K562 (cell line): ENCODE measurements at regions not wholly inside any gene's neighbourhood (a gene's known extent, or its start where the extent isn't known, plus 50 kb on each side); places are given as distances from the start of the nearest gene placed in this dataset.

ENCODE experiments used
- ATAC-seq: fragments of 200-7000 bp; cut with Tn5 transposase; 3 replicates; pipeline ENCODE4 v1.9.1; 2020; ENCODE audit warnings: moderate library complexity
- BruUV-seq: library from RNA; stranded (reverse); fragments of 400-500 nt; replicated peaks from 2 replicates; lab custom pipeline; 2021; lab: Mats Ljungman, UMichigan
- CTCF ChIA-PET: fragments of 300-600 bp; formaldehyde crosslinking; extraction: SDS; loops from one replicate; lab custom pipeline; 2021; ENCODE audit warnings: low intra/inter-chr PET ratio; lab: Yijun Ruan, JAX
- POLR2A ChIA-PET: fragments of 300-600, 350-650 bp; sonication (Branson Sonifier 250); formaldehyde crosslinking; extraction: SDS; loops from one replicate; lab custom pipeline; 2021; ENCODE audit warnings: antibody characterized with exemption, inconsistent platforms; lab: Yijun Ruan, JAX
- DNase-seq, 4 experiments: peaks; one replicate each; pipeline versions ENCODE4 v3.0.0 to v3.0.0-alpha.2; 2011 to 2018; ENCODE audit warnings: low spot score in 3 of 4, mixed read lengths in 3 of 4; ENCODE audit errors: extremely low read depth in 1 of 4
- FAIRE-seq: peaks from 2 replicates; lab custom pipeline; 2011; peaks lifted over from hg19 to GRCh38; lab: Jason Lieb, UNC
- H2AFZ ChIP-seq: 2 replicates; pipeline ENCODE4 v1.6.0; 2011; ENCODE audit warnings: low read depth, low read length, control low read depth, inconsistent platforms
- H3K27ac ChIP-seq: fragments of 200-600 bp; 3 replicates; pipeline ENCODE4 v1.8.0; 2011; ENCODE audit warnings: low read depth, mild to moderate bottlenecking, control low read depth, inconsistent platforms, low read length, moderate library complexity, mixed read lengths; ENCODE audit errors: extremely low read depth
- H3K27me3 ChIP-seq, 2 experiments: fragments of 300-600 bp in 1 of 2; 2 replicates in 1 of 2; 3 replicates in 1 of 2; pipeline versions ENCODE4 v1.6.0 to v1.8.0; 2011; ENCODE audit warnings: inconsistent platforms in 2 of 2, low read length in 2 of 2, mild to moderate bottlenecking in 1 of 2, mixed read lengths in 1 of 2, moderate library complexity in 1 of 2; ENCODE audit not compliant: control insufficient read depth in 2 of 2, insufficient read depth in 2 of 2
- H3K36me3 ChIP-seq: fragments of 300-600 bp; 3 replicates; pipeline ENCODE4 v1.8.0; 2011; ENCODE audit warnings: mild to moderate bottlenecking, low read length, inconsistent platforms; ENCODE audit not compliant: control insufficient read depth, insufficient read depth
- H3K4me1 ChIP-seq, 2 experiments: fragments of 200-600 bp in 1 of 2; replicated peaks in 1 of 2; 2 replicates in 1 of 2; 3 replicates in 1 of 2; pipeline versions ENCODE4 v1.5.1 to v1.8.0; 2011; ENCODE audit warnings: inconsistent platforms in 2 of 2, low read length in 2 of 2, mild to moderate bottlenecking in 1 of 2, mixed read lengths in 1 of 2, moderate library complexity in 1 of 2; ENCODE audit not compliant: control insufficient read depth in 2 of 2, insufficient read depth in 2 of 2
- H3K4me2 ChIP-seq: 2 replicates; pipeline ENCODE4 v1.6.1; 2011; ENCODE audit warnings: low read length, control low read depth, inconsistent platforms, mixed read lengths; ENCODE audit not compliant: insufficient read depth
- H3K4me3 ChIP-seq: fragments of 200-600 bp; sonication (generic), shearing (Covaris generic); 2 replicates; pipeline ENCODE4 v1.5.1; 2016; ENCODE audit warnings: control low read depth, inconsistent platforms
- H3K79me2 ChIP-seq: fragments of 200-600 bp; 3 replicates; pipeline ENCODE4 v1.8.0; 2011; ENCODE audit warnings: low read length, inconsistent platforms; ENCODE audit not compliant: control insufficient read depth, insufficient read depth
- H3K9ac ChIP-seq, 2 experiments: 2 replicates each; pipeline versions ENCODE4 v1.6.0 to v1.6.1; 2011; ENCODE audit warnings: low read depth in 2 of 2, low read length in 2 of 2, control low read depth in 1 of 2, inconsistent platforms in 1 of 2, mild to moderate bottlenecking in 1 of 2, mixed read lengths in 1 of 2; ENCODE audit not compliant: insufficient read depth in 1 of 2
- H3K9me1 ChIP-seq: one replicate; pipeline ENCODE4 v1.6.0; 2011; ENCODE audit warnings: inconsistent platforms, mild to moderate bottlenecking, low read length, moderate library complexity; ENCODE audit not compliant: control insufficient read depth, insufficient read depth
- H3K9me3 ChIP-seq: replicated peaks from 2 replicates; pipeline ENCODE4 v1.5.1; 2011; ENCODE audit warnings: low read depth, low read length, inconsistent platforms; ENCODE audit not compliant: control insufficient read depth, insufficient read depth
- H4K20me1 ChIP-seq: replicated peaks from 2 replicates; pipeline ENCODE4 v1.6.1; 2011; ENCODE audit warnings: low read length, inconsistent platforms, mixed read lengths; ENCODE audit not compliant: control insufficient read depth, insufficient read depth
- CSDE1 ChIP-seq, 2 experiments: fragments of 450-650 bp; IDR thresholded peaks; 2 replicates each; pipeline ENCODE4 v1.6.1; 2016; ENCODE audit warnings: mild to moderate bottlenecking in 1 of 2
- FOXM1 ChIP-seq, 2 experiments: fragments of 450-650 bp in 1 of 2; sonication (generic) in 1 of 2; formaldehyde crosslinking in 1 of 2; IDR thresholded peaks; 2 replicates each; pipeline versions ENCODE4 v1.6.1 to v1.9.0; 2017 to 2022; ENCODE audit warnings: low read depth in 2 of 2, mild to moderate bottlenecking in 2 of 2, missing genetic modification reagents in 1 of 2, moderate library complexity in 1 of 2
- KLF1 ChIP-seq: fragments of 450-650 bp; IDR thresholded peaks from 2 replicates; pipeline ENCODE4 v1.6.1; 2016; ENCODE audit warnings: missing genetic modification characterization, missing compliant biosample characterization
- NR1H2 ChIP-seq: sonication (generic); formaldehyde crosslinking; IDR thresholded peaks from 2 replicates; pipeline ENCODE4 v1.4.0; 2020; ENCODE audit warnings: mild to moderate bottlenecking, missing genetic modification reagents
- PML ChIP-seq: IDR thresholded peaks from 2 replicates; pipeline ENCODE4 v1.6.1; 2012; ENCODE audit warnings: low read length, inconsistent platforms
- POLR2G ChIP-seq: fragments of 200-400 bp; formaldehyde crosslinking; IDR thresholded peaks from 2 replicates; pipeline ENCODE4 v1.6.1; 2017; ENCODE audit warnings: low read depth, mild to moderate bottlenecking, antibody characterized with exemption, low read length, moderate library complexity
- PRDM10 ChIP-seq: fragments of 450-650 bp; IDR thresholded peaks from 2 replicates; pipeline ENCODE4 v1.6.1; 2018; ENCODE audit not compliant: partially characterized antibody
- RFX7 ChIP-seq: fragments of 250-450 bp; sonication (Bioruptor Pico); IDR thresholded peaks from 2 replicates; pipeline ENCODE4 v1.5.1; 2021; ENCODE audit warnings: mild to moderate bottlenecking
- SMAD3 ChIP-seq: fragments of 450-650 bp; formaldehyde crosslinking; conservative IDR thresholded peaks from 2 replicates; pipeline ENCODE4 v1.4.0; 2020; ENCODE audit warnings: mild to moderate bottlenecking
- SRSF9 ChIP-seq: fragments of 200-400 bp; formaldehyde crosslinking; IDR thresholded peaks from 2 replicates; pipeline ENCODE4 v1.6.1; 2017; ENCODE audit warnings: low read depth, low read length, borderline replicate concordance
- THRB ChIP-seq: fragments of 450-650 bp; formaldehyde crosslinking; conservative IDR thresholded peaks from 2 replicates; pipeline ENCODE4 v1.4.0; 2022; ENCODE audit warnings: mild to moderate bottlenecking, missing genetic modification characterization
- ZNF224 ChIP-seq: sonication (generic); formaldehyde crosslinking; IDR thresholded peaks from 2 replicates; pipeline ENCODE4 v1.8.0; 2022; ENCODE audit warnings: mild to moderate bottlenecking, missing genetic modification reagents
- ZNF398 ChIP-seq: fragments of 250-450 bp; sonication (Bioruptor Pico); IDR thresholded peaks from 2 replicates; pipeline ENCODE4 v1.8.0; 2021; ENCODE audit warnings: moderate library complexity, mild to moderate bottlenecking, inconsistent platforms
- ZNF75A ChIP-seq: fragments of 450-650 bp; formaldehyde crosslinking; IDR thresholded peaks from 2 replicates; pipeline ENCODE4 v1.4.0; 2020; ENCODE audit warnings: mild to moderate bottlenecking
- WGBS: fragments of 100-300 bp; shearing (Covaris generic); methylation state at CpG from one replicate; pipeline ENCODE4 v1.1.6; 2016; ENCODE audit warnings: low coverage, mixed read lengths; ENCODE audit not compliant: insufficient coverage; ENCODE audit errors: missing lambda C conversion rate; 5-methylcytosine and 5-hydroxymethylcytosine counted together
- in situ Hi-C: fragments of 300-500 bp; cut with MboI; formaldehyde crosslinking; loops from 4 replicates; pipeline ENCODE4 v1.15.0; 2018; ENCODE audit warnings: inconsistent platforms, mixed read lengths
- intact Hi-C: fragments of 100-400 bp; cut with micrococcal nuclease; formaldehyde crosslinking; loops from 2 replicates; pipeline ENCODE4 v1.14.2; 2022
- TF ChIP-seq, protein P1 (sequence below): sonication (generic); formaldehyde crosslinking; IDR thresholded peaks from 2 replicates; pipeline ENCODE4 v1.8.0; 2022; ENCODE audit warnings: mild to moderate bottlenecking, low read depth, missing genetic modification reagents

DNA sequence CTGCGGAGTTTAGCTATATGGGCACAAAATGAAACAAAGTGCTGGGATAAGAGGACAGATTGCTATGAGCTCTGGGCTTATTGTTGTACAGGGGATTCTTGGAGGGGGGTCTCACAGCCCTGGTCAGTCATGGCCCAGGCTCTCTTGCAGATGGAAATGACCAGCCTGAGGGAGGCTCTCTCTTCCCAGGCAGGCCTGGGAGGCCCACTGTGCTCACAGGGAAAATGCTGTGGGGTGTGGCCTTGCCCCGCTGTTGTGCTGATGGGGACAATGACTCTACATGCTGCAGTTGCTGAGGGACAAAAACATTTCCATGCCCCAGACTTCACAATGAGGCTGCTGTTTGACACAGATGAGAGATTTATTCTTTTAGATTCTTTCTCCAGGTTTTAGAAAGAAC, 202.2 kb downstream of the KLF13 start:
- FAIRE-seq (no peak), ATAC-seq (no peak), DNase-seq (no peak)
- H3K27ac ChIP-seq: no peak overlapping the region
- whole genome bisulfite sequencing: 0% methylated on average over 2 of the region's 2 CpGs
- ChIA-PET POLR2A (interaction anchor here (1.1 kb wide), 1 partner anchor 12 kb away, joined by 4 read pairs; no protein-coding TSS in a partner anchor), CTCF (no interaction called here)
- H3K4me1 ChIP-seq: peaks cover 0 to 3% of the 10 kb centered on the region in 2 experiments; a peak in 1 of 5 replicates
- H3K9me1 ChIP-seq: no peaks in the 10 kb centered on the region
- intact Hi-C loops (no loop called here), in situ Hi-C loops (no loop called here)
- BruUV-seq: no TSS peak
- no peak overlapping the region for H3K9ac ChIP-seq
- peaks cover 0 to 38% of the 10 kb centered on the region in 2 experiments; a peak in 2 of 5 replicates for H3K27me3 ChIP-seq
- no peaks in the 10 kb centered on the region for H3K79me2 ChIP-seq
- no peak overlapping the region for H2AFZ ChIP-seq
- H3K9me3 ChIP-seq: no peaks in the 10 kb centered on the region
- H4K20me1 ChIP-seq: 0 out of 2 replicates have a peak, but pooled peaks cover 5% of the 10 kb centered on the region
- H3K4me2 ChIP-seq: no peak overlapping the region
- no peaks in the 10 kb centered on the region for H3K36me3 ChIP-seq
- no peak overlapping the region for H3K4me3 ChIP-seq
- no peak for TF ChIP-seq NR1H2
- TF ChIP-seq PML: no peak
- TF ChIP-seq PRDM10: no peak
- TF ChIP-seq ZNF224: no peak
- TF ChIP-seq RFX7 (CRISPR knock-in tag): no peak
- no peak for TF ChIP-seq ZNF75A
- TF ChIP-seq SRSF9: no peak
- TF ChIP-seq POLR2G: no peak
- no peak for TF ChIP-seq ZNF398 (CRISPR knock-in tag)
- TF ChIP-seq CSDE1 (IDR thresholded peaks at IDR 0.05): no peak
- TF ChIP-seq SMAD3 (CRISPR knock-in tag): no peak
- TF ChIP-seq FOXM1 (IDR thresholded peaks at IDR 0.05; ENCODE audit: low read depth): no peak
- TF ChIP-seq FOXM1 (CRISPR knock-in tag; IDR thresholded peaks at IDR 0.05; ENCODE audit: low read depth): no peak
- TF ChIP-seq, protein P1, sequence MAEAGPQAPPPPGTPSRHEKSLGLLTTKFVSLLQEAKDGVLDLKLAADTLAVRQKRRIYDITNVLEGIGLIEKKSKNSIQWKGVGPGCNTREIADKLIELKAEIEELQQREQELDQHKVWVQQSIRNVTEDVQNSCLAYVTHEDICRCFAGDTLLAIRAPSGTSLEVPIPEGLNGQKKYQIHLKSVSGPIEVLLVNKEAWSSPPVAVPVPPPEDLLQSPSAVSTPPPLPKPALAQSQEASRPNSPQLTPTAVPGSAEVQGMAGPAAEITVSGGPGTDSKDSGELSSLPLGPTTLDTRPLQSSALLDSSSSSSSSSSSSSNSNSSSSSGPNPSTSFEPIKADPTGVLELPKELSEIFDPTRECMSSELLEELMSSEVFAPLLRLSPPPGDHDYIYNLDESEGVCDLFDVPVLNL (CRISPR knock-in tag): no peak
- no peak for TF ChIP-seq THRB (CRISPR knock-in tag)
- no peak for TF ChIP-seq KLF1 (tag)
